HG03457 (cell line): ENCODE measurements at regions not wholly inside any gene's neighbourhood (a gene's known extent, or its start where the extent isn't known, plus 50 kb on each side); places are given as distances from the start of the nearest gene placed in this dataset.

Source experiments
- ATAC-seq: cut with Tn5 transposase; IDR thresholded peaks from one replicate; pipeline ENCODE4 v1.9.1; 2021; ENCODE audit warnings: moderate number of reproducible peaks; ENCODE audit not compliant: unreplicated experiment

GRCh38 chr5:18023986-18024385 is 389.7 kb downstream of the TAF11L14 start:
- no peak for ATAC-seq

- ATAC-seq = no peak
Measured at GRCh38 chr5:18024542-18024941, 390.3 kb downstream of the TAF11L14 start.

GRCh38 chr5:18027241-18027867 is 393.1 kb downstream of the TAF11L14 start:
- no peak for ATAC-seq

- no peak for ATAC-seq
Measured at GRCh38 chr5:18028036-18028435, 393.8 kb downstream of the TAF11L14 start.

GRCh38 chr5:18032744-18033143 is 398.5 kb downstream of the TAF11L14 start:
- ATAC-seq = no peak

GRCh38 chr5:18036531-18036930 is 402.3 kb downstream of the TAF11L14 start:
- no peak for ATAC-seq

GRCh38 chr5:18037718-18038117 is 403.5 kb downstream of the TAF11L14 start:
- ATAC-seq = no peak

GRCh38 chr5:18043344-18043743 is 409.1 kb downstream of the TAF11L14 start:
- no peak for ATAC-seq

GRCh38 chr5:18048449-18048848 is 414.2 kb downstream of the TAF11L14 start:
- ATAC-seq = no peak

GRCh38 chr5:18050345-18050744 is 416.1 kb downstream of the TAF11L14 start:
- no peak for ATAC-seq

GRCh38 chr5:18050776-18051175 is 416.5 kb downstream of the TAF11L14 start:
- no peak for ATAC-seq

GRCh38 chr5:18051953-18052352 is 417.7 kb downstream of the TAF11L14 start:
- no peak for ATAC-seq

- ATAC-seq = no peak
Measured at GRCh38 chr5:18052569-18052968, 418.3 kb downstream of the TAF11L14 start.

GRCh38 chr5:18057725-18058124 is 423.5 kb downstream of the TAF11L14 start:
- ATAC-seq = no peak

- no peak for ATAC-seq
Measured at GRCh38 chr5:18067615-18068014, 433.4 kb downstream of the TAF11L14 start.

GRCh38 chr5:18068826-18069225 is 434.6 kb downstream of the TAF11L14 start:
- ATAC-seq = no peak

- no peak for ATAC-seq
Measured at GRCh38 chr5:18069790-18070189, 435.5 kb downstream of the TAF11L14 start.

GRCh38 chr5:18072600-18072999 is 438.3 kb downstream of the TAF11L14 start:
- ATAC-seq = no peak

GRCh38 chr5:18074961-18075360 is 440.7 kb downstream of the TAF11L14 start:
- no peak for ATAC-seq

- no peak for ATAC-seq
Measured at GRCh38 chr5:18078157-18078556, 443.9 kb downstream of the TAF11L14 start.

GRCh38 chr5:18079831-18080230 is 445.6 kb downstream of the TAF11L14 start:
- no peak for ATAC-seq

- ATAC-seq = no peak
Measured at GRCh38 chr5:18088020-18088579, 453.8 kb downstream of the TAF11L14 start.

GRCh38 chr5:18090177-18090576 is 455.9 kb downstream of the TAF11L14 start:
- no peak for ATAC-seq
